Panc1 (cell line): ENCODE measurements at regions not wholly inside any gene's neighbourhood (a gene's known extent, or its start where the extent isn't known, plus 50 kb on each side); places are given as distances from the start of the nearest gene placed in this dataset.

Experiments
- CTCF ChIP-seq: fragments of 450-650 bp; IDR thresholded peaks from 2 replicates; pipeline ENCODE4 v1.5.1; 2017; ENCODE audit warnings: mild to moderate bottlenecking
- POLR2AphosphoS5 ChIP-seq: IDR thresholded peaks from 2 replicates; pipeline ENCODE4 v1.6.1; 2012; ENCODE audit warnings: mild to moderate bottlenecking, low read depth, low read length, moderate library complexity
- REST ChIP-seq, 2 experiments: IDR thresholded peaks; 2 replicates each; pipeline ENCODE4 v1.6.1; 2011 to 2012; ENCODE audit warnings: low read depth in 2 of 2, control low read depth in 1 of 2, low read length in 1 of 2, mild to moderate bottlenecking in 1 of 2, moderate library complexity in 1 of 2; ENCODE audit not compliant: insufficient read depth in 1 of 2
- SIN3A ChIP-seq: IDR thresholded peaks from 2 replicates; pipeline ENCODE4 v1.6.1; 2012; ENCODE audit warnings: low read depth, mild to moderate bottlenecking, low read length, moderate library complexity, borderline replicate concordance; ENCODE audit not compliant: insufficient read depth
- TCF7L2 ChIP-seq: IDR thresholded peaks from 2 replicates; pipeline ENCODE4 v1.6.1; 2011; ENCODE audit warnings: mild to moderate bottlenecking, low read depth, low read length, inconsistent platforms

- TF ChIP-seq CTCF = no peak
- no peak for TF ChIP-seq POLR2AphosphoS5
- no peak for TF ChIP-seq REST (IDR thresholded peaks at IDR 0.05; ENCODE audit: insufficient read depth in 1 of 2, low read depth in 2 of 2, low read length in 1 of 2)
- no peak for TF ChIP-seq SIN3A
- TF ChIP-seq TCF7L2 = peak; percentile 76
Measured at GRCh38 chr3:177624528-177625495, 427.5 kb upstream of the TBL1XR1 start.
